C1 segment of cervical spinal cord (tissue), 14 donors: ENCODE measurements at regions not wholly inside any gene's neighbourhood (a gene's known extent, or its start where the extent isn't known, plus 50 kb on each side); places are given as distances from the start of the nearest gene placed in this dataset.

Experiments used
- DNase-seq, 14 donors: peaks; one replicate each; lab custom pipeline; 2025; lab: John Stamatoyannopoulos, UW

- DNase-seq = no peak
Measured at GRCh38 chr2:144242311-144242710, 277.6 kb downstream of the ZEB2 start.

- no peak for DNase-seq
Measured at GRCh38 chr2:144241801-144242200, 278.1 kb downstream of the ZEB2 start.

DNA sequence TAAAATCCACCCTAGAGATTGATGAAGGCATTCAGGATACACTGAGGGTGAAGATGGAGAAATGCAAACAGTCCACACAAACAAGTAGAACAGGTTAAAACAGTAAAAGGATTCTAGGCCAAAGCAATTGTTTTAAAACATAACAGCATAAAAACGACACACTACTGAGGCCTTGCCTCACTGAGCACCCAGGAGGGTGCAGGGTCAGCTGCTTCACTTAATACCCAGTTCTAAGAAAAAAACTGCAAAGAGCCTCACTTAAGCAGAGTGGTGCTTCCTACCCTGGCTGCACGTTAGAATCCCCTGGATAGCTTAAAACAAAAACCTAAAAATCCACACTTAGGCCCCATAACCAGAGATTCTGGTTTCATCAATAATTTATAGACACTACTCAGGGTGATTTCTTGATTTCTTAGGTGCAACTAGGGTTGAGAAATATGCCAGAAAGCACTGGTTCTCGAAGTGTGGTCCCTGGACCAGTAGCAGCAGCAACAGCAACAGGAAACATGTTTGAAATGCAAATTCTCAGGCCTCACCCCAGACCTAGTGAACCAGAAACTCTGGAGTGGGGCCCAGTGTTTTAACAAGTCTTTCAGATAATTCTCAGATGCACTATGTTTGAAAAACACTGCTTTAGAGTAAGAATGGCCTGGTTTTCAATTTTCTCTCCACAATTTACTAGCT, 279.1 kb downstream of the ZEB2 start:
- DNase-seq = no peak

- DNase-seq = no peak
Measured at GRCh38 chr2:144239726-144240125, 280.2 kb downstream of the ZEB2 start.

GRCh38 chr2:144239306-144239705, 280.6 kb downstream of the ZEB2 start:
- DNase-seq = no peak

DNA sequence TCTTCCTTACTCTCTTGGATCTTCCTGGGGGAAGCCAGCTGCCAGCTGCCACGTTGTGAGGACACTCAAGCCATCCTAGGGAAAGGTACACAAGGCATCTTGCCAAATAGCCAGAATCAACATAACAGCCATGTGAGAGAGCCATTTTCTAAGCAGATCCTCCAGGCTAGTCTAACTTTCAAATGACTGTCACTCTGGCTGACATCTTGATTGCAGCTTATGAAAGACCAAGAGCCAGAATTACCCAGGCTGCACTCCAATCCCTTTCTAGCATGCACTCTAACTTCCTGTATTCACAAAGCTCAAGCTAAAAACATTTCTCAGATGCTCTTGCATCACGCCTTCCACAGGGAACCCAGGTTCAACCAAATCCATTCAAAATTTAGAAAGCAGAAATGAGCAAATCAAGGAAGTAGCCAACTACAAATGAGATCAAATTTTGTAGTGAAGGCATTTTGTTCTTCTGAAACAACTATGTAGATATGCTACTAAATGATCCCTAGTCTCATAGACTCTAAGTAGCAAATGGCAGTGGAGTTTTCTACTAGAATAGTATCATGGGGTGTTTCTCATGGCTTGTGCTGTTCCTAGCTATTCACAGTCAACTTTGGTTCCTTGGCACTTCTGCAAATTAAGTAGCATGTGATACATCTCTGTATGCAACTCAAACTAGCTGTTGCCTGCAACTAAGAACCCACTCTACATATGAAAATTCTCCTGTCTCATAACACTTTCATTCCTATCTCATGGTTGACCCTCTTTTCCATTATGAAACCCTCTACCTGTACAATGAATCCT, 281.9 kb downstream of the ZEB2 start:
- DNase-seq = no peak

GRCh38 chr2:144237108-144237507, 282.8 kb downstream of the ZEB2 start:
- no peak for DNase-seq

GRCh38 chr2:144235050-144235449, 284.9 kb downstream of the ZEB2 start:
- no peak for DNase-seq

DNA sequence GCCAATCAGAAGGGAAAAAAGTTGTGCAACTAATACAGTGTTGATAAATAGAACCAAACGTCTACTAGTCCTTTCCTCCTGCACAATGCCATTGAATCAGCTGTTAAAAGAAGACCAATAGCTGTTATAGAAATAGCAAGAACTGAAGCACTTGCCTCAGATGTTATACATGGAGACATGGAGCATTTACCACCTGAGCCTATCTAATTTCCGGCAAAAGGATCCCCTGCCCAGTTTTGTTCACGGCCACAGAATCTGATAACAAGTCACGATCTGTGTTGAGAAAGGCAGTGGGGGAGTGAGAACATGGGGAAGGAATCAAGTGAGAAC, 285.4 kb downstream of the ZEB2 start:
- no peak for DNase-seq

GRCh38 chr2:144233733-144234541, 286.0 kb downstream of the ZEB2 start:
- no peak for DNase-seq

GRCh38 chr2:144233317-144233716, 286.6 kb downstream of the ZEB2 start:
- DNase-seq = peak in 1 of 14 donors; percentile 14

DNA sequence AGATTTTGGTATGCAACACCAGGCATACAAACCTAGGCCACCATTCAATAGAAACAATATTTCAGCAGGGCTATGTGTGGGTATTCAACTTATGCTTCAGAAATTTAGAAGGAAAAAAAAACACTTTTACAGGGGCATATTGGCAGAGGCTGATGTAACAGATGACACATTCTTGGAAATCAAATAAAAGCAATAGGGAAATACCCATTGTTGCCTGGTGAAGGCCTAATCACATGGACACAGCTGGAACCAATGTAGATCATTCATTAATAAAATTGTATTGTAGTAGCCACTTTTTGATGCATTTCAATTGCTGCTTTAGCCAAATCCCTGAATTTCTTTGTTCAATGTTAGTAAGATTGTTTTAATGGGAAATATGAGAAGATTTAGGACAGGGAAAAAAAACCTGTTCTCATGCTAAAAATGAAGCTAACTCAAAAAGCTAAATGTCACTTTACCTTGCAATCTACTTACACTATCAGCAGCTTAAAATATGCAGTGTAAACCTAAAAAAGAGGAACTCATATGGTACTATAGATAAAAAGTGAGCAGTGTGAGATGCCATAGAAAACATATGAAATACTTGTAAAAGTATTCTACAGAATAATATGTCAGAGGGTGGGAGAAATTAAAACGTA, 289.4 kb downstream of the ZEB2 start:
- DNase-seq = no peak

GRCh38 chr2:144230033-144230432, 289.9 kb downstream of the ZEB2 start:
- no peak for DNase-seq

GRCh38 chr2:144229296-144229695, 290.6 kb downstream of the ZEB2 start:
- DNase-seq = no peak

DNA sequence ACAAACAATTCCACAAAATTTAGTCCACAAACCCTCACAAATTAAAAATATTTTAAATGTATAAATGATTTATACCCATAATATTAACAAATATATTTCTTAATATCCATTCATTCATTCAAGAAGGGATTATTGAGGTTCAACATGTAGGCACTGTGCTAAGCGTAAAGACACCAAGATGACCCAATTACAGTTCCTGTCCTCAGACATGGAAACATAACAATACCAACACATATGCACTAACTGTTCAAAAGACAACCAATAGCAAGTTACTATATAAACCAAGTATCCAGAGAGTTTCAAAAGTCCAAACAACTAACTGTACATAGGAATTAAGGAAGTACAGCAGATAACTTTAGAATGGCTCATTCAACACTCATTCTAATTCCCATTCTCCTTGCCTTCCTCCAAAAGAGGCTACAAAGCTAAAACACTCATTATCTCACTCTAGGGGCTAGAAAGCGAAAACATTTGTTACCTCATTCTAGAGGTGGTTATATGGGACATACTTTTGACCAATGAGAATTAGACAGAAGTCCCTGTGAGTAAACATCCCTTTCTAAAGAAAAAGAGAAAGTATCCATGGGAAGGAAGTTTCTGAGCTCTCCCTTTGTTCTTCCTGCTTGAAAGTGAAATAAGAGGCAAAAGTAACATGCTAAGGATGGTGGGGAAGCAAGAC, 292.4 kb downstream of the ZEB2 start:
- no peak for DNase-seq

GRCh38 chr2:144225076-144225475, 294.8 kb downstream of the ZEB2 start:
- DNase-seq = no peak

DNA sequence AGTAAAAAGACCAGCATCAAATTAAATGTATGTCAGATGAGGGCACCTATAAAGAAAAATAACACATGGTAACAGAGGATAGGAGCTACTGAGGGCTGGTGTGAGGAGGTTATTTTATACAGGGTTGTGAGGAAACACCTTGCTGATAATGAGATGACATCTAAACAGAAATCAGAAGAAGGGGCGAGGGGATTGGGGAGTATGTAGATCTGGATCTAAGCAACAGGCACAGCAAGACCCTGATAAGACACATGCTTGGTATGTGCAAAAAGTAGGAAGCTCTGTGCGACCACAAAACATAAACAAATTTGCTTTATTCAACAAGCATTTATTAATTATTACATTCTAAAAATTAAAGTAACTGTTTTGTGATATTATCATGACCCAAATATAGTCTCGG, 295.4 kb downstream of the ZEB2 start:
- DNase-seq = no peak

GRCh38 chr2:144219979-144220378, 299.9 kb downstream of the ZEB2 start:
- no peak for DNase-seq

DNA sequence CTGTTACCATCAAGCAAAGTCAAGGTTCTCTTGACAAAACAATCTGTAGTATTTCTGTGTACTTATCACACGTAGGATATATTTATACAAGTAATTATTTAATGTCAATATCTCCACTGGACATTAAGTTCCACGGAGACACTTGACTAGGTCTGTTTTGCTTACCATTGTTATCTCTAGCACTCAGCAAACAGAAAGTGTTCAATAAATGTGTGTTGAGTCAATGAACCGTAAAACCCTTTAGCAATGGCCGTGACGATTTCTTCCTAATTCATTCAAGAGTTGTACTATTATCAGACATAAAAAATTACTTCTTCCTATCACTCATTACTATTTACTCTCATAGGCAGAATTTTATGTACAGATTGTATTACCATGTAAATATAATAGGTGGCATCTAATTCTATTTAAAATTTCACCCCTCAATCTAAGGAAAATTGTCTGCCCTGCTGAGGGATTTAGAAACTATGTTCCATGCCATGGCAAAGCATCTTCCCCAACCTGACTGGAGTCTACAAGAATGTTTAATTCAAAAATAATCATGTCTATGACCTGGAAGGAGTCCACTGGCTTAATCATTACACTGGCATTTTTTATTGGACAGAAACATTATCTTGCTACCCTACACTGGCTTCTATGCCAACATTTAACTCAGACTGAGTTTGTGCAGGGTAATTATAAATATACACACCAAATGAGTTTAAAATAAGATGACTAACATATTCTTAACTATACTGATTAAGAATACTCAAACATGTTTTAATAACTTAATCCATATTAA, 301.9 kb downstream of the ZEB2 start:
- no peak for DNase-seq
